ENCODE measurements at regions not wholly inside any gene's neighbourhood (a gene's known extent, or its start where the extent isn't known, plus 50 kb on each side); places are given as distances from the start of the nearest gene placed in this dataset.

DNA sequence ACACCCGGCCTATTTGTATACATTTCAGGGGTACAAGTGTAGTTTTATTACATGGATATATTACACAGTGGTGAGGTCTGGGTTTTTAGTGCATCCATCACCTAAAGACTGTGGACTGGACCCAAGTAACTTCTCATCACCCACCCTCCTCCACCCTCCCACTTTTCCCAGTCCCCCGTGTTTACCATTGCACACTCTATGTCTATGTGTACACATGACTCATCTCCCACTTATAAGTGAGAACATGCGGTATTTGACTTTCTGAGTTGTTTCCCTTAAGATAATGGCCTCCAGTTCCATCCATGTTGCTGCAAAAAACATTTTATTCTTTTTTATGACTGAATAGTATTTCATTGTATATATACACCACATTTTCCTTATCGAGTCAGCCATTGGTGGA lies 98.9 kb upstream of the WAC start:
- TF ChIP-seq, protein P1, sequence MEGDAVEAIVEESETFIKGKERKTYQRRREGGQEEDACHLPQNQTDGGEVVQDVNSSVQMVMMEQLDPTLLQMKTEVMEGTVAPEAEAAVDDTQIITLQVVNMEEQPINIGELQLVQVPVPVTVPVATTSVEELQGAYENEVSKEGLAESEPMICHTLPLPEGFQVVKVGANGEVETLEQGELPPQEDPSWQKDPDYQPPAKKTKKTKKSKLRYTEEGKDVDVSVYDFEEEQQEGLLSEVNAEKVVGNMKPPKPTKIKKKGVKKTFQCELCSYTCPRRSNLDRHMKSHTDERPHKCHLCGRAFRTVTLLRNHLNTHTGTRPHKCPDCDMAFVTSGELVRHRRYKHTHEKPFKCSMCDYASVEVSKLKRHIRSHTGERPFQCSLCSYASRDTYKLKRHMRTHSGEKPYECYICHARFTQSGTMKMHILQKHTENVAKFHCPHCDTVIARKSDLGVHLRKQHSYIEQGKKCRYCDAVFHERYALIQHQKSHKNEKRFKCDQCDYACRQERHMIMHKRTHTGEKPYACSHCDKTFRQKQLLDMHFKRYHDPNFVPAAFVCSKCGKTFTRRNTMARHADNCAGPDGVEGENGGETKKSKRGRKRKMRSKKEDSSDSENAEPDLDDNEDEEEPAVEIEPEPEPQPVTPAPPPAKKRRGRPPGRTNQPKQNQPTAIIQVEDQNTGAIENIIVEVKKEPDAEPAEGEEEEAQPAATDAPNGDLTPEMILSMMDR (IDR thresholded peaks at IDR 0.05; ENCODE audit: control extremely low read depth in 1 of 3, insufficient read depth in 1 of 3, low read depth in 1 of 3, low read length in 3 of 3): no peak
- no peak for TF ChIP-seq EZH2 (IDR thresholded peaks at IDR 0.05; ENCODE audit: low read depth, low read length, severe bottlenecking)
- TF ChIP-seq, protein P2, sequence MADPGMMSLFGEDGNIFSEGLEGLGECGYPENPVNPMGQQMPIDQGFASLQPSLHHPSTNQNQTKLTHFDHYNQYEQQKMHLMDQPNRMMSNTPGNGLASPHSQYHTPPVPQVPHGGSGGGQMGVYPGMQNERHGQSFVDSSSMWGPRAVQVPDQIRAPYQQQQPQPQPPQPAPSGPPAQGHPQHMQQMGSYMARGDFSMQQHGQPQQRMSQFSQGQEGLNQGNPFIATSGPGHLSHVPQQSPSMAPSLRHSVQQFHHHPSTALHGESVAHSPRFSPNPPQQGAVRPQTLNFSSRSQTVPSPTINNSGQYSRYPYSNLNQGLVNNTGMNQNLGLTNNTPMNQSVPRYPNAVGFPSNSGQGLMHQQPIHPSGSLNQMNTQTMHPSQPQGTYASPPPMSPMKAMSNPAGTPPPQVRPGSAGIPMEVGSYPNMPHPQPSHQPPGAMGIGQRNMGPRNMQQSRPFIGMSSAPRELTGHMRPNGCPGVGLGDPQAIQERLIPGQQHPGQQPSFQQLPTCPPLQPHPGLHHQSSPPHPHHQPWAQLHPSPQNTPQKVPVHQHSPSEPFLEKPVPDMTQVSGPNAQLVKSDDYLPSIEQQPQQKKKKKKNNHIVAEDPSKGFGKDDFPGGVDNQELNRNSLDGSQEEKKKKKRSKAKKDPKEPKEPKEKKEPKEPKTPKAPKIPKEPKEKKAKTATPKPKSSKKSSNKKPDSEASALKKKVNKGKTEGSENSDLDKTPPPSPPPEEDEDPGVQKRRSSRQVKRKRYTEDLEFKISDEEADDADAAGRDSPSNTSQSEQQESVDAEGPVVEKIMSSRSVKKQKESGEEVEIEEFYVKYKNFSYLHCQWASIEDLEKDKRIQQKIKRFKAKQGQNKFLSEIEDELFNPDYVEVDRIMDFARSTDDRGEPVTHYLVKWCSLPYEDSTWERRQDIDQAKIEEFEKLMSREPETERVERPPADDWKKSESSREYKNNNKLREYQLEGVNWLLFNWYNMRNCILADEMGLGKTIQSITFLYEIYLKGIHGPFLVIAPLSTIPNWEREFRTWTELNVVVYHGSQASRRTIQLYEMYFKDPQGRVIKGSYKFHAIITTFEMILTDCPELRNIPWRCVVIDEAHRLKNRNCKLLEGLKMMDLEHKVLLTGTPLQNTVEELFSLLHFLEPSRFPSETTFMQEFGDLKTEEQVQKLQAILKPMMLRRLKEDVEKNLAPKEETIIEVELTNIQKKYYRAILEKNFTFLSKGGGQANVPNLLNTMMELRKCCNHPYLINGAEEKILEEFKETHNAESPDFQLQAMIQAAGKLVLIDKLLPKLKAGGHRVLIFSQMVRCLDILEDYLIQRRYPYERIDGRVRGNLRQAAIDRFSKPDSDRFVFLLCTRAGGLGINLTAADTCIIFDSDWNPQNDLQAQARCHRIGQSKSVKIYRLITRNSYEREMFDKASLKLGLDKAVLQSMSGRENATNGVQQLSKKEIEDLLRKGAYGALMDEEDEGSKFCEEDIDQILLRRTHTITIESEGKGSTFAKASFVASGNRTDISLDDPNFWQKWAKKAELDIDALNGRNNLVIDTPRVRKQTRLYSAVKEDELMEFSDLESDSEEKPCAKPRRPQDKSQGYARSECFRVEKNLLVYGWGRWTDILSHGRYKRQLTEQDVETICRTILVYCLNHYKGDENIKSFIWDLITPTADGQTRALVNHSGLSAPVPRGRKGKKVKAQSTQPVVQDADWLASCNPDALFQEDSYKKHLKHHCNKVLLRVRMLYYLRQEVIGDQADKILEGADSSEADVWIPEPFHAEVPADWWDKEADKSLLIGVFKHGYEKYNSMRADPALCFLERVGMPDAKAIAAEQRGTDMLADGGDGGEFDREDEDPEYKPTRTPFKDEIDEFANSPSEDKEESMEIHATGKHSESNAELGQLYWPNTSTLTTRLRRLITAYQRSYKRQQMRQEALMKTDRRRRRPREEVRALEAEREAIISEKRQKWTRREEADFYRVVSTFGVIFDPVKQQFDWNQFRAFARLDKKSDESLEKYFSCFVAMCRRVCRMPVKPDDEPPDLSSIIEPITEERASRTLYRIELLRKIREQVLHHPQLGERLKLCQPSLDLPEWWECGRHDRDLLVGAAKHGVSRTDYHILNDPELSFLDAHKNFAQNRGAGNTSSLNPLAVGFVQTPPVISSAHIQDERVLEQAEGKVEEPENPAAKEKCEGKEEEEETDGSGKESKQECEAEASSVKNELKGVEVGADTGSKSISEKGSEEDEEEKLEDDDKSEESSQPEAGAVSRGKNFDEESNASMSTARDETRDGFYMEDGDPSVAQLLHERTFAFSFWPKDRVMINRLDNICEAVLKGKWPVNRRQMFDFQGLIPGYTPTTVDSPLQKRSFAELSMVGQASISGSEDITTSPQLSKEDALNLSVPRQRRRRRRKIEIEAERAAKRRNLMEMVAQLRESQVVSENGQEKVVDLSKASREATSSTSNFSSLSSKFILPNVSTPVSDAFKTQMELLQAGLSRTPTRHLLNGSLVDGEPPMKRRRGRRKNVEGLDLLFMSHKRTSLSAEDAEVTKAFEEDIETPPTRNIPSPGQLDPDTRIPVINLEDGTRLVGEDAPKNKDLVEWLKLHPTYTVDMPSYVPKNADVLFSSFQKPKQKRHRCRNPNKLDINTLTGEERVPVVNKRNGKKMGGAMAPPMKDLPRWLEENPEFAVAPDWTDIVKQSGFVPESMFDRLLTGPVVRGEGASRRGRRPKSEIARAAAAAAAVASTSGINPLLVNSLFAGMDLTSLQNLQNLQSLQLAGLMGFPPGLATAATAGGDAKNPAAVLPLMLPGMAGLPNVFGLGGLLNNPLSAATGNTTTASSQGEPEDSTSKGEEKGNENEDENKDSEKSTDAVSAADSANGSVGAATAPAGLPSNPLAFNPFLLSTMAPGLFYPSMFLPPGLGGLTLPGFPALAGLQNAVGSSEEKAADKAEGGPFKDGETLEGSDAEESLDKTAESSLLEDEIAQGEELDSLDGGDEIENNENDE (IDR thresholded peaks at IDR 0.05; ENCODE audit: insufficient replicate concordance, low read length): no peak
- TF ChIP-seq CEBPB (IDR thresholded peaks at IDR 0.05; ENCODE audit: low read depth, low read length): no peak

Measured in H1 (cell line).